HG03520 (cell line): ENCODE measurements at regions not wholly inside any gene's neighbourhood (a gene's known extent, or its start where the extent isn't known, plus 50 kb on each side); places are given as distances from the start of the nearest gene placed in this dataset.

ENCODE experiments used
- ATAC-seq: cut with Tn5 transposase; IDR thresholded peaks from one replicate; pipeline ENCODE4 v1.9.1; 2021; ENCODE audit warnings: mild to moderate bottlenecking, moderate library complexity; ENCODE audit not compliant: unreplicated experiment

GRCh38 chr2:117762454-117762853 lies 52.0 kb upstream of the DDX18 start:
- ATAC-seq: no peak

GRCh38 chr2:117763804-117764203 lies 50.7 kb upstream of the DDX18 start:
- no peak for ATAC-seq
